GM21390 (cell line): ENCODE measurements at regions not wholly inside any gene's neighbourhood (a gene's known extent, or its start where the extent isn't known, plus 50 kb on each side); places are given as distances from the start of the nearest gene placed in this dataset.

Source experiments
- ATAC-seq: cut with Tn5 transposase; IDR thresholded peaks from one replicate; pipeline ENCODE4 v1.9.1; 2021; ENCODE audit not compliant: unreplicated experiment

DNA sequence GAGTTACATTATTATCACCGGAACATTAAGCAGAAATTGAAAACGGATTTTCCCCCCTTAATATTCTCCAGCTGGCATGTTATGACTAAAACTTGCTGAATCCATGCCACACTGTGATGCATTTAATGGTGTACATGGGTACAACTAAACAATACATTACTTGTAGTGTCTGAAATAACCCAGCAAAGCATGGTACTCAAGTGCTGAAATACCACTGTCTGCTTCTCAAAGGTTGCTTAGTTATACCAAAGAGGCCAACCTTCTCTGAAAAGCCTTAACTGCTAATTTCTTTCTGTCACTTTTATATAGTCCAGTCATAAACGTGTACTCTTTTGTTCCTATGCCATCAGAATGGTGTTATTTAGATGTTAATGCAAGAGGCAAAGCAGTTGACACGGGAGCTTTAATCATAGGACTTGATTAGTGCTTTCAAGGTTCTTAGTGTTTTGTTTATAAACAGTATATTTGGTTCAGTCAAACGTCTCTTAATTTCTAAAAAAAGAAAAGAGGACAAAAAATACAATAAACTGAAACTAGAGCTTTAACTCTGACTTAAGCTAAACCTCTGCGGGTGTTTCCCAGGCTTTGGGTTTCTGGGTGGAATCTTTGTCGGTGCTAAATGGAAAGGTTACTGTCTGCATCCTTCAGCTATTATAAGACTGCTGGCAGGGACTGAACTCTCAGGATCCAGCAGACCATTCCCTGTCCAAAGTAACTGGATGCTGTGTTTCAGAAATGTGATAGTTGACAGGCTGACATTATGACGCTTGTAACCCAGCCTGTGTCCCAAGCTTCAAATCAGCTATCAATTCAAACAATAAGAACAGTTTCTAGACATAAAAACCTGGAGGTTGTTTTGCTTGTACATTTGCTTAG lies 202.6 kb downstream of the PPP1R3A start:
- ATAC-seq: no peak

DNA sequence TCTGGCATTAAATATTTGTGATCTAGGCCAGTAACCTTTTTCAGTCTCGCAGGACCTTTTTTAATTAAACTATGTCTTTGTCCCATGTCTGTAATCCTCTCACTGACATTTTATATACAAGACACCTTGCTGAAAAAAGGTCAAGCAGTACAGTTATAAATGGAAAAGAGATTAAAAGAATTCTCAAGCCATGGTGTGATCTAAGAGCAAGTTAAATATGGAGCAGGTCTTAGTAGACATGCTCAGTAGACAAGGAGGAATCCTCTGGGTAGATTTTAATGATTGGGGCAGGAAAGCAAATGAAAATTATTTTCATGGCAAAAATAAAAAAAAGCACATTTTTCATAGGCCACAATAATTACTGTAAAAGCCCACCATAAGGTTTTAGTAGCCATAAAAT lies 203.5 kb downstream of the PPP1R3A start:
- no peak for ATAC-seq

DNA sequence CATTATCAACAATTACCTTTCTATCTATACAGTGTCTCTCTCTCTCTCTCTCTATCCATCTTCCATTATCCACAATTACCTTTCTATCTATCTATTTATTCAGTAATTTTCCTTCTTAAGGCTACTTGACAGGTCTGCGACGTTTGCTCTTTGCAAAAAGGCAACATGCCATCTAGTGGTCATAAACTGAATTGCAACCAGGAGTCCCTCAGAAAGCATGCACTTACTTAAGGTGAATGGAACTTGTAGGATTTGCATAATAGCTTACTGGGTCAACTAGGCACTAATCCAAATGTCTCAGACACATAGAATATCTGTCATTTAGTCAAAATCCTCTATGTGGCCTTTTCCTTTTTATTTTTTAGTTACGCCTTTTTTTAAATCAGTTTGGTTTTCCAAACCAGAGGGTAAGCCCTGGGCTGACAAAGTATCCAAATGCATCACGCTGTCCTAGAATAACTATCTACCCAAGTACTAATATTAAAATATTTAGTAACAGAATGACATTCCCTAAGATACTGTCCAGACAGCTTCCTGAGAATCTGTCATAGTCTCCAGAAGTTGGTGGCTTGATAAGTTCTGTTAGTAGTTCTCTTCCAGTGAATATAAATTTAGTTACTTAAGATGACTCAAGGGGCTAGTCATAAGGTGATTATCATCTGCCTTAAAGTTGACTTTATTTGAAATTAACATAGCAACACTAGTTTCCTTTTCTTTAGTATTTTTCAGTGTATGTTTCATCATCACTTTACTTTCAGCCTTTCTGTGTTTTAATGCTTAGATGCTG lies 208.3 kb downstream of the PPP1R3A start:
- peak; percentile 98 for ATAC-seq

DNA sequence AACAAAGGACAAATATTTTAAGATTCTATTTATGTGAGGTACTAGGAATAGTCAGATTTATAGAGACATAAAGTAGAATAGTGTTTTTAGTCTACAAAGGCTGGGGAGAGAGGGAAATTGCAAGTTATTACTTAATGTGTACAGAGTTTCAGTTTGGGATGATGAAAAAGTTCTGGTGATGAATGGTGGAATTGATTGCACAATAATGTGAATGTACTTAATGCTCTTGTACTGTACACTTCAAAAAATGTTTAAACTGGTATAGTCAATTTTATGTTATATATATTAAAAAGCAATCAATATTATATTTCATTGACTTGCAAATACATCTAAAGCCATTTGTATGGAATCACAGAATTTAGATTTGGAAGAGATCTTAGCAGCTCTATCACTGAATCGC lies 213.4 kb downstream of the PPP1R3A start:
- ATAC-seq: no peak

DNA sequence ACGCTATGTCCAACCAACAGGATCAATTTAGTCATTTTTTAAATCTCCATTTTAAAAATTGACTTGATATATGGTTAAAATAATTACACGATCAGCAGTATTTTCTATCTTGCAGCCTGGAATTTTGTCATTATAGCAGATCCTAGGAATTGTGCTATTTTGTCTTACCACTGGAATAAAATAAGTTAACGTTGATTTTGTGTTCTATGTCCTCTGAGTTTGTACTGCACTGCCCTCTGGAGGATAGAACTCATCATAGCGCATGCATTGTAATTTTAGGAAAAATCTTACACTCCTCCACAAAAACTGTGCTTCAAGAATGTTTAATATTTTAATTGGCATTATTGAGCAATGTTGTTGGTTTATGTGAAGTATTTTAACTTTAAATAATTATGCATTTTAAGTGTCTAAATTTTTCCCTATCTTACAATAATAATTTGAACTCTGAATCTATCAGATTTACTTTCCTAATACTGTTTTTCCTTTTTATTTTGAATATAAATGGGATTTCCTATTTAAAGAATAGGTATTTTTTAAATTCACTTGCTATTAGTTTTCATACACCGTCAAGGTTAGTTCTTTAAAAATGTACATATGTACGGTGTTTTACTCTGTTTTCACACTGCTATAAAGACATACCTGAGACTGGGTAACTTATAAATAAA lies 220.1 kb downstream of the PPP1R3A start:
- no peak for ATAC-seq

GRCh38 chr7:113694149-113694548 lies 224.7 kb downstream of the PPP1R3A start:
- ATAC-seq: no peak

GRCh38 chr7:113684165-113684564 lies 234.6 kb downstream of the PPP1R3A start:
- ATAC-seq: no peak

GRCh38 chr7:113677811-113678210 lies 241.0 kb downstream of the PPP1R3A start:
- no peak for ATAC-seq

DNA sequence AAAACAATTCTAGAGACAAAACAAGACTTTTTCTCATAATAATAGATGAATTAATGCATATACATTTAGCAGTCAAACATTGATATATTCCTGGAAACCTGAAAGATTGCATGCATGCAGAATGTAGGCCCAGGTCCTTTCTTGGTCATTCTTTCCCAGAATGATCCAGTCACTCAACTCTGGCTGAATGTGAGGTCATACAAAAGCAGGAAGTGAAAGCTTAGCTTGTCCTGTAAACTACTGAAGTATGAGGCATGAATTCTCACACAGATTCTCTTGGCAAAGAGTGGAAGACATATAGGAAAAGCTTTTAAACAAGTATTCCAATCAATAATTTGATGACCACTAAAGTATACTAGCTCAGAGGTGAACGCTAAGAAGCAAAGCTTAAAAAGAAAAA lies 253.9 kb downstream of the PPP1R3A start:
- peak; percentile 60 for ATAC-seq

- ATAC-seq: no peak
Measured at GRCh38 chr7:113659416-113659815, 259.4 kb downstream of the PPP1R3A start.

- ATAC-seq: peak; percentile 99
Measured at GRCh38 chr7:113657603-113658002, 261.2 kb downstream of the PPP1R3A start.

DNA sequence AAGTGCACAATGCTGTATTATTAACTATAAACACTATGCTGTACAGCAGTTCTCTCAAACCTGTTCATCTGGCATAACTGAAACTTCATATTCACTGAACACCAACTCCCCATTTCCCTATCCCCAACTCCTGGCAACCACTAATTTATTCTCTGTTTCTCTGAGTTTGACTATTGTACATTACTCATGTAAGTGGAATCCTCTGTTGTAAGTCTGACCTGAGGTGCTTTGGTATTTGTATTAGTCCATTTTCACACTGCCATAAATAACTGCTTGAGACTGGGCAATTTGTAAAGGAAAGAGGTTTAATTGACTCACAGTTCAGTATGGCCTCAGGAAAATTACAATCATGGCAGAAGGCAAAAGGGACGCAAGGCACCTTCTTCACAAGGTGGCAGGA lies 266.3 kb downstream of the PPP1R3A start:
- no peak for ATAC-seq

GRCh38 chr7:113649556-113649955 lies 269.3 kb downstream of the PPP1R3A start:
- ATAC-seq: no peak

DNA sequence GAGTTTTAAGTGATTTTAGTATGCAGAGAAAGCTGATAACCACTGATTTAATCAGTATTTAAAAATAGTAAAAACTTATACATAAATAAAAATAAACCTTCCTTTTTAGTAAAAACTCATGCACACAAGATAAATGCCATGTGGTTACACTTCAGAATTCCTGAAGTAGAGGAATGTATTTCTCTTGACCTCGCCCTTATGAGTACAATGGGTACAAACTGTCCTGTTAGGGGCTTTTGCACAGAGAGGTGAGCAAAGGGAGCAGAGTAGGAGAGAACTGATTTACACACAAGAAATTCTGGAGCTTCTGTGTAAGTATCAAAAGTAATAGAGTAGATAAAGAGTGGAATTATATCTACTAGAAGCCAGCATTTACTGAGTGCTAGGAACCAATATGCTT lies 279.6 kb downstream of the PPP1R3A start:
- ATAC-seq: no peak

GRCh38 chr7:113636727-113637421 lies 281.9 kb downstream of the PPP1R3A start:
- no peak for ATAC-seq

- ATAC-seq: no peak
Measured at GRCh38 chr7:113635492-113635891, 283.3 kb downstream of the PPP1R3A start.

DNA sequence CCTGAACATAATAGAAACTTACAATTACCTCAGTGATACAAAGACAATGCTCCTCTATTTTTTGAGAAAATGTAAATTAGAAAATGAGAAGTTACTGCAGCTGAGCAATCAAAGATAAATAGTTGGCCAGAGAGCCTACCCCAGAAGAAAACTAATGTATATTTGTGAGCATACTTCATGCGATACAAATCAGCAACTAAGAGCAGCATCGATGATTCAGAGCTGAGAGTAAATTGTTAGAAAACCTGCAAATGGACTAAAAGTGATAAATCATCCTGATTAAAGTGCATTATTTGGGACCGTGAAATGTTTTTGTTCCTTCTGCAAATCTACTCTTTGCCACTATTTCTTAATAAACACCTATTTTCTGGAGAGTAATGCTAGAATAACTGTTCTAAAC lies 285.7 kb downstream of the PPP1R3A start:
- ATAC-seq: no peak

- ATAC-seq: no peak
Measured at GRCh38 chr7:113628948-113629847, 289.6 kb downstream of the PPP1R3A start.

DNA sequence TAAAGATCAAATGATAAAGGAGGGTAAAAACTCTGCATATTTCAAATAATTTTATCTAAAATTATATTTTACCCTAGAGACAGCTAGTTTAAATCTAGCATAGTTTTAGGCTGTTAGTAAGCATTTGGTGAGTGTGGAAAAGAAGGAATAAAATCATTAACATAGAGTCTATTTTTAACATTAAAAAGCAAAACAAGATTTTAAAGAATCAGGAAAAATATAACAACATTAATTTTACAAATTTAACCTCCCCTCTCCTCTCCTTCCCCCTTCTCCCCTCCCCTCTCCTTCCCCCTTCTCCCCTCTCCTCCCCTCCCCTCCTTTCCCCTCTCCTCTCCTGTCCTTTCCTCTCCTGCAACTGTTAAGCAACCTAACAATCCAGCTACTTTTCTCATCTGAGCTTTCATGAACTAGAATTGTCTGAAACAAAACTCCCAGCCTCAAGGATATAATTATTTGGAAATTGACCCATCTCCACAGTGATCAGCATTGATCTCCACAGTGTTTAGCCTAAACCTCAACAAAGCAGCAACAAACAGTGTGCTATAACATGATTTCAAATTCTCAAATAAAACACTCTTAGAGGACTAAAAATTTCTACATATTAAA lies 293.2 kb downstream of the PPP1R3A start:
- no peak for ATAC-seq

- no peak for ATAC-seq
Measured at GRCh38 chr7:113622796-113623195, 296.0 kb downstream of the PPP1R3A start.
